OCI-LY1 (cell line): ENCODE measurements at regions not wholly inside any gene's neighbourhood (a gene's known extent, or its start where the extent isn't known, plus 50 kb on each side); places are given as distances from the start of the nearest gene placed in this dataset.

Source experiments
- H2AFZ ChIP-seq: fragments of 200-600 bp; sonication (generic), shearing (Covaris generic); 2 replicates; pipeline ENCODE4 v1.6.0; 2014; ENCODE audit warnings: antibody characterized with exemption, mild to moderate bottlenecking, low read length
- H3F3A ChIP-seq: fragments of 200-600 bp; sonication (generic), shearing (Covaris generic); 2 replicates; pipeline ENCODE4 v1.6.0; 2014; ENCODE audit warnings: mild to moderate bottlenecking, antibody characterized with exemption, low read length, moderate library complexity; ENCODE audit not compliant: insufficient read depth
- H3K27ac ChIP-seq: fragments of 200-600 bp; sonication (generic); 2 replicates; pipeline ENCODE4 v1.5.1; 2014; ENCODE audit warnings: low read length, mixed run types, mild to moderate bottlenecking, low read depth; ENCODE audit not compliant: poor library complexity, severe bottlenecking
- H3K27me3 ChIP-seq: fragments of 200-600 bp; sonication (generic); 2 replicates; pipeline ENCODE4 v1.6.0; 2014; ENCODE audit warnings: antibody characterized with exemption, mild to moderate bottlenecking, low read length, moderate library complexity; ENCODE audit not compliant: insufficient read depth
- H3K36me3 ChIP-seq: fragments of 200-600 bp; sonication (generic); 2 replicates; pipeline ENCODE4 v1.6.1; 2014; ENCODE audit warnings: mild to moderate bottlenecking, antibody characterized with exemption, low read length, moderate library complexity, mixed read lengths; ENCODE audit not compliant: insufficient read depth
- H3K4me1 ChIP-seq: fragments of 200-600 bp; sonication (generic); 2 replicates; pipeline ENCODE4 v1.5.1; 2014; ENCODE audit warnings: mild to moderate bottlenecking, low read length, moderate library complexity; ENCODE audit not compliant: insufficient read depth, severe bottlenecking
- H3K4me2 ChIP-seq: fragments of 200-600 bp; sonication (generic), shearing (Covaris generic); 2 replicates; pipeline ENCODE4 v1.6.1; 2014; ENCODE audit warnings: low read length
- H3K4me3 ChIP-seq: fragments of 200-600 bp; sonication (generic); 2 replicates; pipeline ENCODE4 v1.5.1; 2014; ENCODE audit warnings: low read length, low read depth, mild to moderate bottlenecking, mixed read lengths; ENCODE audit not compliant: poor library complexity, severe bottlenecking
- H3K79me2 ChIP-seq: fragments of 200-600 bp; shearing (Covaris generic); 2 replicates; pipeline ENCODE4 v1.6.1; 2016; ENCODE audit warnings: mixed run types, low read length, mixed read lengths; ENCODE audit not compliant: insufficient read depth
- H3K9ac ChIP-seq: fragments of 200-600 bp; sonication (generic), shearing (Covaris generic); 2 replicates; pipeline ENCODE4 v1.6.1; 2014; ENCODE audit warnings: mild to moderate bottlenecking, low read length, mixed read lengths
- H3K9me2 ChIP-seq: fragments of 200-600 bp; sonication (generic), shearing (Covaris generic); 2 replicates; pipeline ENCODE4 v1.6.1; 2014; ENCODE audit warnings: low read depth, mild to moderate bottlenecking, low read length, mixed read lengths
- H3K9me3 ChIP-seq: fragments of 200-600 bp; shearing (Covaris generic); 2 replicates; pipeline ENCODE4 v1.6.1; 2014; ENCODE audit warnings: low read length, mixed read lengths
- H4K20me1 ChIP-seq: fragments of 200-600 bp; sonication (generic), shearing (Covaris generic); 2 replicates; pipeline ENCODE4 v1.6.0; 2016; ENCODE audit warnings: mild to moderate bottlenecking, low read length; ENCODE audit not compliant: insufficient read depth
- EZH2 ChIP-seq: fragments of 200-600 bp; sonication (generic), shearing (Covaris generic); IDR thresholded peaks from 2 replicates; pipeline ENCODE4 v1.8.0; 2017; ENCODE audit warnings: borderline replicate concordance, mixed run types, mild to moderate bottlenecking, antibody characterized with exemption, low read length, moderate library complexity, mixed read lengths
- TF ChIP-seq, protein P1 (sequence below): fragments of 200-600 bp; sonication (generic), shearing (Covaris generic); IDR thresholded peaks from 2 replicates; pipeline ENCODE4 v1.5.1; 2017; ENCODE audit warnings: mild to moderate bottlenecking, antibody characterized with exemption, low read length, moderate library complexity, mixed read lengths

DNA sequence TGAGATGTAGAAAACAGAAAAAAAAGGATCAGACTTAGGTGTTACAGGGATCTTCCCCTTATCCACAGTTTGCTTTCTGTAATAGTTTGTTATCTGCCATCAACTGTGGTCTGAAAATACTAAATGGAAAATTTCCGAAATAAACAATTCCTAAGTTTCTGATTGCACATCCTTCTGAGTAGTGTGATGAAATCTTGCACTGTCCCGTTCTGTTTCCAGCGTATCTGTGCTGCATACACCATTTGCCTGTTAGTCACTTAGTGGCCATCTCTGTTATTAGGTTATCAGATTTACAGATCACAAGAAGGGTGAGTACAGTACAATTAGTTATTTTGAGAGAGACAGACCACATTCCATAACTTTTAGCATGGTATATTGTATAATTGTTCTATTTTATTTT is 185.6 kb upstream of the CPHXL start:
- H3K4me2 ChIP-seq = no peak overlapping the region
- TF ChIP-seq, protein P1, sequence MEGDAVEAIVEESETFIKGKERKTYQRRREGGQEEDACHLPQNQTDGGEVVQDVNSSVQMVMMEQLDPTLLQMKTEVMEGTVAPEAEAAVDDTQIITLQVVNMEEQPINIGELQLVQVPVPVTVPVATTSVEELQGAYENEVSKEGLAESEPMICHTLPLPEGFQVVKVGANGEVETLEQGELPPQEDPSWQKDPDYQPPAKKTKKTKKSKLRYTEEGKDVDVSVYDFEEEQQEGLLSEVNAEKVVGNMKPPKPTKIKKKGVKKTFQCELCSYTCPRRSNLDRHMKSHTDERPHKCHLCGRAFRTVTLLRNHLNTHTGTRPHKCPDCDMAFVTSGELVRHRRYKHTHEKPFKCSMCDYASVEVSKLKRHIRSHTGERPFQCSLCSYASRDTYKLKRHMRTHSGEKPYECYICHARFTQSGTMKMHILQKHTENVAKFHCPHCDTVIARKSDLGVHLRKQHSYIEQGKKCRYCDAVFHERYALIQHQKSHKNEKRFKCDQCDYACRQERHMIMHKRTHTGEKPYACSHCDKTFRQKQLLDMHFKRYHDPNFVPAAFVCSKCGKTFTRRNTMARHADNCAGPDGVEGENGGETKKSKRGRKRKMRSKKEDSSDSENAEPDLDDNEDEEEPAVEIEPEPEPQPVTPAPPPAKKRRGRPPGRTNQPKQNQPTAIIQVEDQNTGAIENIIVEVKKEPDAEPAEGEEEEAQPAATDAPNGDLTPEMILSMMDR = no peak
- no peak for TF ChIP-seq EZH2
- no peaks in the 10 kb centered on the region for H3K9me2 ChIP-seq

DNA sequence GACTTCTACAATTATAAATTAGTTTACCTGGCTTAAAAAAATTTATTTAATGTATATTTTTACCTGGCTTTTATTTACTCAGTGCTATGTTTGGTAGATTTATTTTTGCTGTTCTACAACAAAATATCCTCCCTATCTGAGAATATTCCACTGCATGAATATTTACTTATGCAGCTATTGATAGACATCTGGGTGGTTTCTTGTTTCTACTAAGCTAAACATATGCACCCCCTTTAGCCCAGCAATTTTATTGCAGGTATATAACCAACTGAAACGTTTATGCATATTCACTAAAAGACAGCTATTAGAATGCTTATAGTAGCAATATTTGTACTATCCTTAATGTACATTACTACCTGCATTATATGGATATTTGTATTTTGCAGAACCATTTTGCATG is 187.7 kb upstream of the CPHXL start:
- TF ChIP-seq, protein P1 = no peak
- TF ChIP-seq EZH2 = no peak
- H3K27me3 ChIP-seq = no peaks in the 10 kb centered on the region
- no peaks in the 10 kb centered on the region for H3K9me3 ChIP-seq
- no peaks in the 10 kb centered on the region for H3K4me1 ChIP-seq
- no peaks in the 10 kb centered on the region for H3F3A ChIP-seq
- no peaks in the 10 kb centered on the region for H3K36me3 ChIP-seq
- no peak overlapping the region for H3K4me3 ChIP-seq
- H3K9me2 ChIP-seq = no peaks in the 10 kb centered on the region
- no peaks in the 10 kb centered on the region for H3K79me2 ChIP-seq
- no peak overlapping the region for H3K4me2 ChIP-seq
- H3K9ac ChIP-seq = no peak overlapping the region
- H4K20me1 ChIP-seq = no peaks in the 10 kb centered on the region
- H3K27ac ChIP-seq = no peak overlapping the region
- no peak overlapping the region for H2AFZ ChIP-seq

More for the DNA sequence above, 185.6 kb upstream of the CPHXL start:
- Histone ChIP-seq H3K9me3 (no peaks in the 10 kb centered on the region), H3K27me3 (no peaks in the 10 kb centered on the region), H3K27ac (no peak overlapping the region), H3K4me3 (no peak overlapping the region), H3K36me3 (no peaks in the 10 kb centered on the region), H4K20me1 (no peaks in the 10 kb centered on the region), H3K79me2 (no peaks in the 10 kb centered on the region), H3F3A (no peaks in the 10 kb centered on the region), H2AFZ (no peak overlapping the region), H3K9ac (no peak overlapping the region), H3K4me1 (no peaks in the 10 kb centered on the region)

DNA sequence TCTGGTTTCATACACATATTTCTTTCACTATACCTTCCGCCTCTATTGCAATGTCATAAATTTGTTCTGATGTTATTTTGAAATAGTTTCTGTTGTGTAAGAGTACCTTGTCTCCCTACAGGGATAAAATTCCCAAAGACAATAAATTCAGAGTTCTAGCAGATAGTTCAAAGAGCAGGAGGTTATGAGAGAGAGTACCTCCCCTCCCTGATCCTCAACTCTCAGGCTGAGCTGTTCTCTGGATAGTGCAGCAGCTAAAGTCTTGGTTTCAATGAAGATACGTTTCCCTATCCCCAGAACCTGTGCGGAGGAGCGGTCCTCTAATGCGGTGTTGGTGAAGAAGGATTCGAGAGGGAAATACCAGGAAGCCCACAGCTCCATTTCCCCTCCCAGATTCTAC is 190.2 kb upstream of the CPHXL start:
- H3K27me3 ChIP-seq = no peaks in the 10 kb centered on the region
- no peak overlapping the region for H3K4me3 ChIP-seq
- H3K36me3 ChIP-seq = no peaks in the 10 kb centered on the region
- H2AFZ ChIP-seq = no peak overlapping the region
- H3F3A ChIP-seq = no peaks in the 10 kb centered on the region
- H3K79me2 ChIP-seq = no peaks in the 10 kb centered on the region
- TF ChIP-seq, protein P1 = no peak
- no peak for TF ChIP-seq EZH2
- no peaks in the 10 kb centered on the region for H3K4me1 ChIP-seq
- no peaks in the 10 kb centered on the region for H3K9me2 ChIP-seq
- H3K9me3 ChIP-seq = no peaks in the 10 kb centered on the region
- no peak overlapping the region for H3K27ac ChIP-seq
- H4K20me1 ChIP-seq = no peaks in the 10 kb centered on the region
- H3K4me2 ChIP-seq = no peak overlapping the region
- no peak overlapping the region for H3K9ac ChIP-seq
